Neuronal stem cell (in vitro differentiated cells): ENCODE measurements at regions not wholly inside any gene's neighbourhood (a gene's known extent, or its start where the extent isn't known, plus 50 kb on each side); places are given as distances from the start of the nearest gene placed in this dataset.

Experiments
- DNase-seq: peaks from one replicate; pipeline ENCODE4 v3.0.0-alpha.2; 2013; ENCODE audit warnings: low spot score
- H2AFZ ChIP-seq: one replicate; pipeline ENCODE4 v1.6.1; 2013; ENCODE audit warnings: mild to moderate bottlenecking, low read length, inconsistent platforms
- H2AK5ac ChIP-seq: 2 replicates; pipeline ENCODE4 v1.6.1; 2013; ENCODE audit warnings: low read depth, mild to moderate bottlenecking, inconsistent platforms, low read length, moderate library complexity, mixed read lengths
- H2BK120ac ChIP-seq: 2 replicates; pipeline ENCODE4 v1.6.1; 2013; ENCODE audit warnings: low read depth, mild to moderate bottlenecking, inconsistent platforms, low read length, moderate library complexity, mixed read lengths
- H2BK12ac ChIP-seq: one replicate; pipeline ENCODE4 v1.6.1; 2013; ENCODE audit warnings: low read length, inconsistent platforms
- H2BK15ac ChIP-seq: 2 replicates; pipeline ENCODE4 v1.6.1; 2013; ENCODE audit warnings: mild to moderate bottlenecking, low read length, inconsistent platforms, mixed read lengths
- H2BK5ac ChIP-seq: one replicate; pipeline ENCODE4 v1.6.1; 2013; ENCODE audit warnings: inconsistent platforms, mild to moderate bottlenecking, low read length, moderate library complexity
- H3K14ac ChIP-seq: one replicate; pipeline ENCODE4 v1.6.1; 2013; ENCODE audit warnings: low read length, inconsistent platforms
- H3K18ac ChIP-seq: 2 replicates; pipeline ENCODE4 v1.6.1; 2013; ENCODE audit warnings: low read length, inconsistent platforms
- H3K23ac ChIP-seq: 2 replicates; pipeline ENCODE4 v1.6.1; 2013; ENCODE audit warnings: low read depth, mild to moderate bottlenecking, mixed read lengths, low read length, inconsistent platforms; ENCODE audit not compliant: poor library complexity
- H3K27ac ChIP-seq: replicated peaks from 3 replicates; pipeline ENCODE4 v1.5.1; 2013; ENCODE audit warnings: low read length, inconsistent platforms
- H3K27me3 ChIP-seq, 3 experiments: 2 replicates each; pipeline ENCODE4 v1.6.1; 2013; ENCODE audit warnings: low read length in 3 of 3, mild to moderate bottlenecking in 2 of 3, inconsistent platforms in 1 of 3, low read depth in 1 of 3, mixed read lengths in 1 of 3, moderate library complexity in 1 of 3; ENCODE audit not compliant: control insufficient read depth in 3 of 3, insufficient read depth in 3 of 3
- H3K36me3 ChIP-seq, 2 donors: replicated peaks in 1 of 2; 2 replicates each; pipeline ENCODE4 v1.6.1; 2013; ENCODE audit warnings: low read length in 2 of 2; ENCODE audit not compliant: control insufficient read depth in 2 of 2, insufficient read depth in 2 of 2
- H3K4ac ChIP-seq: 2 replicates; pipeline ENCODE4 v1.6.1; 2013; ENCODE audit warnings: inconsistent platforms, mild to moderate bottlenecking, low read length, moderate library complexity
- H3K4me1 ChIP-seq, 2 donors: 1 replicate in 1 of 2; 2 replicates in 1 of 2; pipeline ENCODE4 v1.6.1; 2013; ENCODE audit warnings: low read length in 2 of 2, low read depth in 1 of 2; ENCODE audit not compliant: control insufficient read depth in 2 of 2, insufficient read depth in 1 of 2
- H3K4me2 ChIP-seq: one replicate; pipeline ENCODE4 v1.6.1; 2013; ENCODE audit warnings: mild to moderate bottlenecking, low read length, inconsistent platforms; ENCODE audit not compliant: insufficient read depth, poor library complexity, severe bottlenecking
- H3K4me3 ChIP-seq, 2 donors: 2 replicates each; pipeline ENCODE4 v1.5.1; 2013; ENCODE audit warnings: low read length in 2 of 2, mild to moderate bottlenecking in 2 of 2, inconsistent platforms in 1 of 2, moderate library complexity in 1 of 2
- H3K79me1 ChIP-seq: one replicate; pipeline ENCODE4 v1.6.1; 2013; ENCODE audit warnings: low read depth, mild to moderate bottlenecking, inconsistent platforms, low read length, moderate library complexity
- H3K9ac ChIP-seq: one replicate; pipeline ENCODE4 v1.6.1; 2013; ENCODE audit warnings: mild to moderate bottlenecking, low read depth, low read length, inconsistent platforms; ENCODE audit not compliant: poor library complexity
- H3K9me3 ChIP-seq, 2 donors: replicated peaks in 1 of 2; 2 replicates each; pipeline versions ENCODE3 to v1.6.1; 2013; ENCODE audit warnings: low read length in 2 of 2, mild to moderate bottlenecking in 2 of 2, inconsistent platforms in 1 of 2, low read depth in 1 of 2, mixed read lengths in 1 of 2, moderate library complexity in 1 of 2; ENCODE audit not compliant: control insufficient read depth in 2 of 2, insufficient read depth in 1 of 2
- H4K8ac ChIP-seq: one replicate; pipeline ENCODE4 v1.6.1; 2013; ENCODE audit warnings: low read depth, mild to moderate bottlenecking, inconsistent platforms, low read length, moderate library complexity
- H4K91ac ChIP-seq: one replicate; pipeline ENCODE4 v1.6.1; 2013; ENCODE audit warnings: low read length, low read depth, mild to moderate bottlenecking, inconsistent platforms; ENCODE audit not compliant: poor library complexity
- WGBS, 2 donors: extraction: QIAGEN DNeasy Blood & Tissue Kit; methylation state at CpG; one replicate each; pipeline ENCODE4 v1.1.7; 2013; ENCODE audit warnings: missing lambda C conversion rate in 2 of 2, mixed read lengths in 1 of 2; ENCODE audit not compliant: insufficient read length in 2 of 2, insufficient replicate concordance in 1 of 2; ENCODE audit errors: extremely low coverage in 2 of 2; 5-methylcytosine and 5-hydroxymethylcytosine counted together

DNA sequence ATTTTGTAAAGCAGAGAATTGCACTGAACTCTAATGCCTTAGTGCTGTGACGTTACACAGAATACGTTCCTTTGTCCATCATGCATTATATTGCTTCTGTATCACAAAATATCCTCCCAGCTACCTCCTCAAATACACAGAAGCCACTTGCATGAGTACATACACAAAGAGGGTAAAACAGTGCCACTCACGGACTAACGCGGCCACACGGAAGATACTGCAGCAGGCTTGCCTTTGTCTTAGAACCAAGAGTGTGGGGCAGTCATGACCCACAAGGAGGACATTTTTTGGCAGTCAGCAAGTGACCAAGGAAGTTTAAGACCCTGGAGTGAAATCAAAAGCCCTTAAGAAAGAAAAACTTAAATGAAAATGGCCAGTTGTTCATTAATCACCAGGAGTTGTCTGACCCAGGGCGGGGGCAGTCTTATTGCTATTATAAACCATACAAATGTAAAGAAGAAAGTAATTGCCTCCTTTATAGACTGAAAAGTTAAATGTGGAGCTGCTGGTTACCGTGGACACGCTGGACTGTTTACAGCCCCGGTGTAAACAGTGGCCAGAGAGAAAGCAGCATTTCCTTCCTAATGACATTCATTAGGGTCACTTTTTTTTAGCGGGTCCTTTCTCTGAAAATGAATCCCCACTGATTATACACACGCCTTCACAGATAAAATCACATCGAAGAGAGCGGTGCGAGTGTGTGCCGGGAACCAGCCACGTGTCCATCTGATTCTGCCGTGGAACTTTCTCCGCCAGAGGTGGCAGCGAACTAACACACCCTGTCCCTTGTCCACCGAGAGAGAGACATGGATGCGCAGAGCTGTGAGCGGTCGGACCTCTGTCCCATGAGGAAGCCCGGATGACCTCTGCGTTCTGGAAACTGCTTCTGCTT is 66.8 kb downstream of the SOX1 start:
- Histone ChIP-seq H3K4ac (peak overlapping the region; percentile 60), H2BK120ac (peak overlapping the region; percentile 77), H3K9me3 (no peaks in the 10 kb centered on the region), H4K91ac (no peak overlapping the region), H3K79me1 (no peaks in the 10 kb centered on the region), H2BK12ac (peak overlapping the region; percentile 65), H2AFZ (peak overlapping the region; percentile 36), H3K14ac (no peak overlapping the region), H3K4me3 (no peak overlapping the region), H3K4me2 (no peak overlapping the region), H3K27ac (no peak overlapping the region), H2AK5ac (peak overlapping the region; percentile 61), H3K18ac (peak overlapping the region; percentile 87), H2BK5ac (no peak overlapping the region), H2BK15ac (peak overlapping the region; percentile 52), H3K36me3 (no peaks in the 10 kb centered on the region), H3K4me1 (peaks cover 0 to 8% of the 10 kb centered on the region in 2 donors), H3K9ac (no peak overlapping the region), H4K8ac (no peak overlapping the region), H3K23ac (no peak overlapping the region), H3K27me3 (no peaks in the 10 kb centered on the region)
- peak; percentile 11 for DNase-seq
- WGBS, 2 donors, result no CpG with 5 or more reads among the region's 26 CpGs

- no peak for DNase-seq
Observed at GRCh38 chr13:112134391-112135075, 67.6 kb downstream of the SOX1 start.

GRCh38 chr13:112136095-112136494 is 69.1 kb downstream of the SOX1 start:
- Histone ChIP-seq H3K36me3 (no peaks in the 10 kb centered on the region), H2BK5ac (no peak overlapping the region), H3K14ac (no peak overlapping the region), H2BK12ac (peak overlapping the region; percentile 14), H3K4ac (peak overlapping the region; percentile 1), H2AFZ (no peak overlapping the region), H3K9ac (no peak overlapping the region), H3K4me2 (no peak overlapping the region), H2BK120ac (no peak overlapping the region), H3K4me3 (no peak overlapping the region), H3K18ac (no peak overlapping the region), H2AK5ac (peak overlapping the region; percentile 83), H4K91ac (no peak overlapping the region), H3K79me1 (no peaks in the 10 kb centered on the region), H3K9me3 (no peaks in the 10 kb centered on the region), H4K8ac (no peak overlapping the region), H3K4me1 (peaks cover 8 to 10% of the 10 kb centered on the region in 2 donors), H2BK15ac (peak overlapping the region; percentile 98), H3K27me3 (no peaks in the 10 kb centered on the region), H3K23ac (no peak overlapping the region), H3K27ac (no peak overlapping the region)
- no CpG with 5 or more reads among the region's 7 CpGs for WGBS, 2 donors
- DNase-seq, result no peak

More at GRCh38 chr13:112134391-112135075, 67.6 kb downstream of the SOX1 start:
- WGBS, 2 donors, result no CpG with 5 or more reads among the region's 17 CpGs
- Histone ChIP-seq H3K4me3 (no peak overlapping the region), H3K4ac (peak overlapping the region; percentile 60), H2AFZ (peak overlapping the region; percentile 18), H3K36me3 (no peaks in the 10 kb centered on the region), H3K14ac (no peak overlapping the region), H2BK120ac (peak overlapping the region; percentile 77), H3K23ac (peak overlapping the region; percentile 60), H3K27me3 (no peaks in the 10 kb centered on the region), H3K18ac (peak overlapping the region; percentile 93), H3K9ac (no peak overlapping the region), H3K4me2 (no peak overlapping the region), H4K91ac (no peak overlapping the region), H2BK5ac (no peak overlapping the region), H2BK15ac (peak overlapping the region; percentile 69), H3K79me1 (no peaks in the 10 kb centered on the region), H3K9me3 (no peaks in the 10 kb centered on the region), H3K27ac (no peak overlapping the region), H2BK12ac (peak overlapping the region; percentile 91), H3K4me1 (peaks cover 4 to 8% of the 10 kb centered on the region in 2 donors), H2AK5ac (peak overlapping the region; percentile 61), H4K8ac (no peak overlapping the region)

GRCh38 chr13:112137144-112137543 is 70.2 kb downstream of the SOX1 start:
- Histone ChIP-seq H3K23ac (no peak overlapping the region), H3K14ac (no peak overlapping the region), H3K4me1 (peaks cover 7 to 8% of the 10 kb centered on the region in 2 donors), H3K4me2 (no peak overlapping the region), H2BK12ac (no peak overlapping the region), H3K27me3 (no peaks in the 10 kb centered on the region), H2BK15ac (peak overlapping the region; percentile 54), H3K4ac (peak overlapping the region; percentile 60), H3K9me3 (no peaks in the 10 kb centered on the region), H3K36me3 (no peaks in the 10 kb centered on the region), H4K91ac (no peak overlapping the region), H2BK120ac (no peak overlapping the region), H4K8ac (no peak overlapping the region), H3K27ac (no peak overlapping the region), H3K4me3 (no peak overlapping the region), H3K18ac (peak overlapping the region; percentile 49), H2AFZ (no peak overlapping the region), H2BK5ac (peak overlapping the region; percentile 77), H3K79me1 (no peaks in the 10 kb centered on the region), H3K9ac (no peak overlapping the region), H2AK5ac (peak overlapping the region; percentile 52)
- DNase-seq, result no peak
- WGBS, 2 donors, result no CpG with 5 or more reads among the region's 6 CpGs
